Neural progenitor cell (in vitro differentiated cells): ENCODE measurements at regions not wholly inside any gene's neighbourhood (a gene's known extent, or its start where the extent isn't known, plus 50 kb on each side); places are given as distances from the start of the nearest gene placed in this dataset.

ENCODE experiments used
- CTCF ChIP-seq: fragments of 200-600 bp; sonication (generic); IDR thresholded peaks from 2 replicates; pipeline ENCODE4 v1.5.1; 2017; ENCODE audit warnings: antibody characterized with exemption, mild to moderate bottlenecking
- EZH2 ChIP-seq: fragments of 200-600 bp; sonication (generic); IDR thresholded peaks from 2 replicates; pipeline ENCODE4 v1.6.1; 2017; ENCODE audit warnings: antibody characterized with exemption, mild to moderate bottlenecking, moderate library complexity
- EZH2phosphoT487 ChIP-seq: fragments of 200-600 bp; sonication (generic); IDR thresholded peaks from 2 replicates; pipeline ENCODE4 v1.6.1; 2017; ENCODE audit warnings: antibody characterized with exemption

GRCh38 chrX:3181846-3182245 is 140.6 kb downstream of the ARSF start:
- TF ChIP-seq CTCF (no peak), EZH2phosphoT487 (no peak), EZH2 (no peak)
